Smooth muscle cell (in vitro differentiated cells): ENCODE measurements at regions not wholly inside any gene's neighbourhood (a gene's known extent, or its start where the extent isn't known, plus 50 kb on each side); places are given as distances from the start of the nearest gene placed in this dataset.
A peak's percentile ranks its signal among the peaks of the same experiment; 100 is the strongest.

Experiments
- DNase-seq: peaks from one replicate; lab custom pipeline; 2025; ENCODE audit not compliant: unreplicated experiment; lab: John Stamatoyannopoulos, UW
- H2AFZ ChIP-seq: fragments of 200-600 bp; sonication (generic); 2 replicates; pipeline ENCODE4 v1.6.0; 2016; ENCODE audit warnings: antibody characterized with exemption, low read depth, mild to moderate bottlenecking
- H3F3A ChIP-seq: fragments of 200-600 bp; sonication (generic); 2 replicates; pipeline ENCODE4 v1.6.0; 2017; ENCODE audit warnings: antibody characterized with exemption, low read depth
- H3K27ac ChIP-seq: fragments of 200-600 bp; sonication (generic); 2 replicates; pipeline ENCODE4 v1.5.1; 2016; ENCODE audit warnings: low read depth, mild to moderate bottlenecking
- H3K27me3 ChIP-seq: fragments of 200-600 bp; sonication (generic); 2 replicates; pipeline ENCODE4 v1.6.1; 2016; ENCODE audit warnings: low read depth, mild to moderate bottlenecking
- H3K36me3 ChIP-seq: fragments of 200-600 bp; sonication (generic); 2 replicates; pipeline ENCODE4 v1.5.1; 2016; ENCODE audit warnings: low read depth
- H3K4me1 ChIP-seq: fragments of 200-600 bp; sonication (generic); 2 replicates; pipeline ENCODE4 v1.5.1; 2016; ENCODE audit warnings: low read depth
- H3K4me2 ChIP-seq: fragments of 200-600 bp; sonication (generic); 2 replicates; pipeline ENCODE4 v1.6.0; 2016; ENCODE audit warnings: mild to moderate bottlenecking
- H3K4me3 ChIP-seq: fragments of 200-600 bp; sonication (generic); 2 replicates; pipeline ENCODE4 v1.5.1; 2016; ENCODE audit warnings: mild to moderate bottlenecking
- H3K79me2 ChIP-seq: fragments of 200-600 bp; sonication (generic); 2 replicates; pipeline ENCODE4 v1.6.0; 2016; ENCODE audit warnings: low read depth, mild to moderate bottlenecking
- H3K9ac ChIP-seq: fragments of 200-600 bp; sonication (generic); 2 replicates; pipeline ENCODE4 v1.6.0; 2016; ENCODE audit warnings: low read depth
- H3K9me3 ChIP-seq: fragments of 200-600 bp; sonication (generic); replicated peaks from 2 replicates; pipeline ENCODE4 v1.5.1; 2016; ENCODE audit warnings: low read depth
- H4K20me1 ChIP-seq: fragments of 200-600 bp; sonication (generic); 2 replicates; pipeline ENCODE4 v1.6.0; 2016; ENCODE audit warnings: low read depth
- WGBS: methylation state at CpG from one replicate; pipeline ENCODE4 v1.1.7; 2016; ENCODE audit warnings: low lambda C conversion rate; 5-methylcytosine and 5-hydroxymethylcytosine counted together
- TF ChIP-seq, protein P1 (sequence below): fragments of 200-600 bp; sonication (generic); IDR thresholded peaks from 2 replicates; pipeline ENCODE4 v1.5.1; 2017; ENCODE audit warnings: borderline replicate concordance, mild to moderate bottlenecking, antibody characterized with exemption; ENCODE audit not compliant: insufficient read depth, poor library complexity, severe bottlenecking

DNA sequence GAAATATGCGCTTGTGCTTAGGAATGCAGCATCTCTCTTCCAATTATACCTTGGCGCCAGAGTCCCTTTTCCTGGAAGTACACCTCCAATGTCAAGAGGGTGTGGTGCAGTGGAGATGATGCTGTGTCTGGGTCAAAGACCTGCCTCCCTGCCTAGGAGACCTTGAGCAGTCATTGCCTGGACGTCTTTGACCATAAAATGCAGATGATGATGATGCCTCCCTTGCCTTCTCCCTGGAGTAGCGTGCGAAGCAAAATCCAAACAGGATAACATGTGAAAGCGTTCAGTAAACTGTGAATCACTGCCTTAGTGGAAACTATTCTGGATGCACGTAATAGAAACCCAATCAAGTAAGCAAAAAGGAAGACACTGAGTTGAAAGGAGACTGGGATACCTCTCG is 97.4 kb upstream of the ARMC2 start:
- Histone ChIP-seq H3K4me2 (no peak overlapping the region), H3F3A (peaks cover 7% of the 10 kb centered on the region), H3K4me3 (no peak overlapping the region), H3K27ac (peak overlapping the region; percentile 91), H3K4me1 (no peaks in the 10 kb centered on the region), H3K9ac (peak overlapping the region; percentile 82), H3K79me2 (no peaks in the 10 kb centered on the region), H2AFZ (no peak overlapping the region), H3K9me3 (no peaks in the 10 kb centered on the region), H3K27me3 (no peaks in the 10 kb centered on the region), H4K20me1 (no peaks in the 10 kb centered on the region), H3K36me3 (no peaks in the 10 kb centered on the region)
- WGBS: 50% methylated on average over 8 of the region's 8 CpGs
- DNase-seq: no peak
- TF ChIP-seq, protein P1, sequence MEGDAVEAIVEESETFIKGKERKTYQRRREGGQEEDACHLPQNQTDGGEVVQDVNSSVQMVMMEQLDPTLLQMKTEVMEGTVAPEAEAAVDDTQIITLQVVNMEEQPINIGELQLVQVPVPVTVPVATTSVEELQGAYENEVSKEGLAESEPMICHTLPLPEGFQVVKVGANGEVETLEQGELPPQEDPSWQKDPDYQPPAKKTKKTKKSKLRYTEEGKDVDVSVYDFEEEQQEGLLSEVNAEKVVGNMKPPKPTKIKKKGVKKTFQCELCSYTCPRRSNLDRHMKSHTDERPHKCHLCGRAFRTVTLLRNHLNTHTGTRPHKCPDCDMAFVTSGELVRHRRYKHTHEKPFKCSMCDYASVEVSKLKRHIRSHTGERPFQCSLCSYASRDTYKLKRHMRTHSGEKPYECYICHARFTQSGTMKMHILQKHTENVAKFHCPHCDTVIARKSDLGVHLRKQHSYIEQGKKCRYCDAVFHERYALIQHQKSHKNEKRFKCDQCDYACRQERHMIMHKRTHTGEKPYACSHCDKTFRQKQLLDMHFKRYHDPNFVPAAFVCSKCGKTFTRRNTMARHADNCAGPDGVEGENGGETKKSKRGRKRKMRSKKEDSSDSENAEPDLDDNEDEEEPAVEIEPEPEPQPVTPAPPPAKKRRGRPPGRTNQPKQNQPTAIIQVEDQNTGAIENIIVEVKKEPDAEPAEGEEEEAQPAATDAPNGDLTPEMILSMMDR: no peak

DNA sequence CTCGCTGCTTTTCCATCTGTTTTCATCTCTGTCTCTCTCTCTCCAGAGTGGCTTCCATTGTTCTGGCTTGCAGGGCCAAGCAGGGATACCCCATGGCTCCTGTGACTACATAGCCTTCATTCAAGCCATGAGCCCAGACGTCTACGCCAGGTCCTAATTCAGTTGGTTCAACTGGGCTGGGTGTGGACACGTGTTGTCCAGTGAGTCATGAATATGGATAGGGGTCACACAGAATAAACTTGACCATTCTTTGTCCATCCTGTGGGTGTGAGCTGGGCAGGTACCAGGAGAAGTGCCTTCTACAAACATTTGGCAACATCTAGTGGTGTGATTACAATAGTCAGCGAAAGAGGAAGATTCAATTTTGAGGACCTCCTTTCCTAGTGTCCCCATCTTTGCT is 96.9 kb upstream of the ARMC2 start:
- Histone ChIP-seq H4K20me1 (no peaks in the 10 kb centered on the region), H3K27ac (peak overlapping the region; percentile 91), H3K4me1 (no peaks in the 10 kb centered on the region), H3K27me3 (no peaks in the 10 kb centered on the region), H3K36me3 (no peaks in the 10 kb centered on the region), H3K79me2 (no peaks in the 10 kb centered on the region), H3K9me3 (no peaks in the 10 kb centered on the region), H3K9ac (peak overlapping the region; percentile 82), H3F3A (peaks cover 6% of the 10 kb centered on the region), H3K4me2 (no peak overlapping the region), H3K4me3 (no peak overlapping the region), H2AFZ (no peak overlapping the region)
- 88% methylated on average over 5 of the region's 5 CpGs for WGBS
- TF ChIP-seq, protein P1: no peak
- no peak for DNase-seq

DNA sequence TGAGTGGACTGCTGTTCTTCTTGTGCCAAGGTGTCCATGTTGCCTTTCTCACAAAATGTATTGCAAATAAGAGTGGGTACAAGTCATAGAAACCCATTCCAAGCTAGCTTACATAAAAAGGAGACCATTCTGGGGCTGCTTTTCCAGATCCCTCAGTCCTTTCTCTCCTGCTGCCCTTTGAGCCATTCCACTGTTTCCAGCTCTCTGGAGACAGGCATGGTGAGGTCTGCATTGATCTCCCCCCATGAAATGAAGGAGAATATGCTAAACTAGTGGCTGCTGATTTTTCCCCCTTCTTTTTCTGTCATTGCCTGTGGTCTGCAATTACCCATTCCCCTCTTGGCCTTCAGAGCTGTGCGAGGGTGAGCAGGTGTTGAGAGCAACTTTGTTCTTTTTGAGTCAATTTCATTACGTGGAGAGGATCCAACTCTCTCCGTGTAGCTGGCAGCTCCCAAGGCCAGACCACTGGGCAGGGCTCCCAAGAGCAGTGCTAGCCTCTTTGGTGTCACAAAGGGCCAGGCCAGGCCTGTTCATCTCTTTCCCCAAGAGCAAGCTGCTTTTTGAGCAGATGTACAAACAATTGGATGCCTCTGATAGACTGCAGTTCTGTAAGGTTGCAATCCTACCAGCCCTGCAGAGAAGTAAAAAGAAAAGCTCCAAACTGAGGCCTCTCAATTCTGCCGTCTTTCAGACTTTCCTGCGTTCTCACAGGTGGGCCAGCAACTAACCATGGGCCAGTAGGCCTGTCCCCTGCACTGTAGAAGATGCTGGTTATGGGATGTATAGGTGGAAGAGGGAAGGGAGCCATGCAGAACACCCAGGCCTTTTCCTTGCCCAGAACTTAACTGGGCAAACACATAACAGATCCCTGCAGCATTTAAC is 96.1 kb upstream of the ARMC2 start:
- no peak overlapping the region for H3K4me2 ChIP-seq
- no peak for DNase-seq
- H4K20me1 ChIP-seq: no peaks in the 10 kb centered on the region
- no peak overlapping the region for H3K4me3 ChIP-seq
- H3K79me2 ChIP-seq: no peaks in the 10 kb centered on the region
- H2AFZ ChIP-seq: no peak overlapping the region
- no peaks in the 10 kb centered on the region for H3K9me3 ChIP-seq
- peak overlapping the region; percentile 82 for H3K9ac ChIP-seq
- 91% methylated on average over 5 of the region's 5 CpGs for WGBS
- peak overlapping the region; percentile 91 for H3K27ac ChIP-seq
- no peaks in the 10 kb centered on the region for H3K36me3 ChIP-seq
- no peaks in the 10 kb centered on the region for H3F3A ChIP-seq
- H3K27me3 ChIP-seq: no peaks in the 10 kb centered on the region
- TF ChIP-seq, protein P1: no peak
- H3K4me1 ChIP-seq: no peaks in the 10 kb centered on the region
